ENCODE measurements at regions not wholly inside any gene's neighbourhood (a gene's known extent, or its start where the extent isn't known, plus 50 kb on each side); places are given as distances from the start of the nearest gene placed in this dataset.

DNA sequence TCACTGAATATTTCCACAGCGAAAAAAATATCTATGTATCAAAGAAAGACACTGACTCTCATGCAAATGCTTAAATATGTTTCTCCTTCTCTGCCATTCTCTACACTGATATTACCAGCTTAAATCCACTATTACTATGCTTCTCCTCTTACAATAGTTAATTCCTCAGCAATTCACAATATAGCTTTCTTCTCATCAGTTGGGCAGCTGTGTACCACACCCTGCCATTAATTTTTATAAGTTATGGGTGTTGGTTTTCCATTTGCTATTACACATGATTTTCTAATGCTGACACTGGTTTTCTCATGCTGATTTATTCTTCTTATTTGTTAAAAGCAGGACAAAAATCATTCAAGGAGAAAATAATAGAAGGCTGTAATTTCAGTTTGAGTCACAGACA lies 251.8 kb downstream of the TBX15 start:
- DNase-seq (ENCODE audit: low spot score) (no peak), FAIRE-seq (no peak)

- FAIRE-seq (no peak), DNase-seq (ENCODE audit: low spot score) (no peak)
Observed at GRCh38 chr1:118717893-118718292, 270.2 kb downstream of the TBX15 start.

DNA sequence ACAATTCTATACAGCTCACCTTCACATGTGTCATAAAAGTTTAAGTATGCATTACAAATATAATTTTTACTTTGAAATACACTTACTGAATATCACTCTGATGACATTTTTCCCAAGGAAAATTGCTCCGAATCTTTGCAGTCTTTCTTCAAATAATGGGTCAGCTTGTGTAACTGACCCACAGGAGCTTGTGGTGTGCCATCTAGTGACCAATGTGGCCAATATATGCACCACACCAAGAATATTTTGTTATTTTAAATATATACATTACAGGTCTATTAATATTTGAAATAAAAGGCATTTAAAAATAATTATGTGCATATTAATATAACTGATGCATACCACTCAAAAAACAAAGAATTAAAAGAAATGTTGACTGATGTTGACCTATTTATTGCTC lies 271.4 kb downstream of the TBX15 start:
- FAIRE-seq (no peak), DNase-seq (ENCODE audit: low spot score) (no peak)

DNA sequence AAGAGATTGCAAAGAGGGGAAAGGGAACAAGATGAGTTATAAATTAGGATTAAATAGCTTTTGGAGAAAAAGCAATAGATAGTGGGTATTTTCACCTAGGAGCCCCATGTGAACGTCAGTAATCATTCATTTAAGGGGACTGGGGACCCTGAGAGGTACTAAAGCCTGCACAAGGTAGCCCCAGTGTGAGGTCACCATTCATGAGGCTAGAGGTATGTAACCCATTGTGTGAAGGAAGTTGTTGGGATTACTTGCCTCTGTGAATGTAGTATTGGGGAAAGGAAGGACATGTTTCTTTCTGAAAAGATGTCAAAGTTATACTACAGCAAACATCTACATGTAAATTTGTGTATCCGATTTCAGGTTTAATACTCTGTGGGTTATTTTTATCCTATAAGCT lies 276.8 kb downstream of the TBX15 start:
- FAIRE-seq (no peak), DNase-seq (ENCODE audit: low spot score) (no peak)

GRCh38 chr1:118698911-118699310 lies 289.2 kb downstream of the TBX15 start:
- DNase-seq (ENCODE audit: low spot score) (no peak), FAIRE-seq (no peak)

GRCh38 chr1:118692143-118692542 lies 296.0 kb downstream of the TBX15 start:
- FAIRE-seq (no peak), DNase-seq (ENCODE audit: low spot score) (no peak)

DNA sequence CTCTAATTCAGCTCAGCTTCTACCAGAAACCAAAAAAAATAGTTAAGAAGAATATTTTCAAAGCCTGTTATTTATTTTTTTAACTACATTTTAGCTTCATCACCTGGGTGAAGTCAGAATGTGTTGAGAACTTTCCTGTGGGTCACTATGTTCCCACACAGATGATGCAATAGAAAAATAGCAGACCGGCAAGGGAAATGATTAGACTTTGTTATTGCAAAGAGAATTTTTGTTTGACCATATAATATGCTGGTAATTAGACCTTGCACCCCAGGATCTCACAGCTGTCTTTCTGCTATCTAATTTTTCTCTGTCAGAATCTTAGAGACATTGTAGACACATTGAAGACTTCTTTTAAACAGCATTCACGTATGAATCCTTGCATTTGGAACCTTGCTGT lies 299.3 kb downstream of the TBX15 start:
- FAIRE-seq (no peak), DNase-seq (ENCODE audit: low spot score) (no peak)

GRCh38 chr1:118661769-118662320 lies 326.3 kb downstream of the TBX15 start:
- DNase-seq (ENCODE audit: low spot score) (peak; percentile 30), FAIRE-seq (no peak)

- no peak for FAIRE-seq
- no peak for DNase-seq (ENCODE audit: low spot score)
Observed at GRCh38 chr1:118660769-118661168, 327.4 kb downstream of the TBX15 start.

- FAIRE-seq (no peak), DNase-seq (ENCODE audit: low spot score) (peak; percentile 44)
Observed at GRCh38 chr1:118659646-118660045, 328.5 kb downstream of the TBX15 start.

- no peak for DNase-seq (ENCODE audit: low spot score)
- no peak for FAIRE-seq
Observed at GRCh38 chr1:118650107-118650807, 337.9 kb downstream of the TBX15 start.

DNA sequence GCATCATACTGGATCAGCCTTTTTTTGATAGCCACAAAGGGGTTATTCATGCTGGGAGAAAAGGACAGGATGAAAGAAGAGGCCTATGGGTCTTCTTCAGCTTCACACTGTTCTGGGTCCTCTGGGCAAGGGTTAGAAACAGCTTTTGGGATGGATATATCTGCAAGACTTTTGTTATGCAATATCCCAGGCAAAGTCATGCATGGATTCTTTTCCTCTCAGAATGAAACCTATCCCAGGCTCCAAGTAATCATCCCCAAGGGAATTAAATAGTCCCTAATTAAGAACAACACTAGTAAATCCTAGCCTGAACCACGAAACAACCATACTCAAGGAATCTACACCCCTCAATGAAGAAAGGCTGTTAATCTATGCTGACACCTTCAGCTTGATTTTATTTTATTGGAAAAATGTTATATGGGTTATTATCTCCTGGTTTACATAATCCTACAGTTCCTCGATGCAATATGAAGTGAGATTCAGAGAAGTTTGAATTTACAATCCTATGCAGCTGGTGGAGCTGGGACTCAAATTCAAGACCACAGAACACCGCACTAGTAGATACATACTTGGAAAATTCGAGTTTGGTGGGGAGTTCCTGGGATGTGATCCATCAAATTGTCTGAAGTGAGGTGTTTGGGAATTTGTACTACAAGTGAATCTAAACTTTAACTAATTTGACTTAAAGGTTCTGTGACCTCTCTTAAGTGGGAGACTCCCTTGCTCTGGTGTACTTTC lies 338.6 kb downstream of the TBX15 start:
- DNase-seq (ENCODE audit: low spot score) (no peak), FAIRE-seq (no peak)

DNA sequence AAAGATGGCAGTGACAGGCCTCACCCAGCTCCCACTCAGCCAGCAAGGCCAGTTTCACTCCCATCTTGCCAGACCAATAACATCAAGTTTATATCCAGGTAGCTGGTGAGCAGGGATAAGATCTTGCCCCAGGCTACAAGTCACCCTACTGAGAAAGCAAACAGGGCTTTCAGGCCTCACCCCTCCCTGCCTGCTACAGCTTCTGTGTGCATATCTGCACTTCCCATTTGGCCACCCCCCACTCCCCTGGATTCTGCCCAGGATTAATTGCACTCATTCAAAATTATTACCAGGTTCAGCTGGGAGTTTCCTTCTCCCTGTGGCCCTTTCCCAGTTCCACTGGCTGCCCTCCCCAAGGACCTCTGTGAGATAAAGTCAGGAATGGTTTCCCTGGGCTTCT lies 352.1 kb downstream of the TBX15 start:
- DNase-seq (ENCODE audit: low spot score) (no peak), FAIRE-seq (no peak)

GRCh38 chr1:118627435-118627834 lies 360.7 kb downstream of the TBX15 start:
- DNase-seq (ENCODE audit: low spot score) = no peak
- no peak for FAIRE-seq

- FAIRE-seq = no peak
- DNase-seq (ENCODE audit: low spot score) = no peak
Observed at GRCh38 chr1:118621839-118622238, 366.3 kb downstream of the TBX15 start.

GRCh38 chr1:118618618-118619340 lies 369.4 kb downstream of the TBX15 start:
- FAIRE-seq = no peak
- no peak for DNase-seq (ENCODE audit: low spot score)

- no peak for FAIRE-seq
Observed at GRCh38 chr1:118617916-118618315, 370.2 kb downstream of the TBX15 start.

DNA sequence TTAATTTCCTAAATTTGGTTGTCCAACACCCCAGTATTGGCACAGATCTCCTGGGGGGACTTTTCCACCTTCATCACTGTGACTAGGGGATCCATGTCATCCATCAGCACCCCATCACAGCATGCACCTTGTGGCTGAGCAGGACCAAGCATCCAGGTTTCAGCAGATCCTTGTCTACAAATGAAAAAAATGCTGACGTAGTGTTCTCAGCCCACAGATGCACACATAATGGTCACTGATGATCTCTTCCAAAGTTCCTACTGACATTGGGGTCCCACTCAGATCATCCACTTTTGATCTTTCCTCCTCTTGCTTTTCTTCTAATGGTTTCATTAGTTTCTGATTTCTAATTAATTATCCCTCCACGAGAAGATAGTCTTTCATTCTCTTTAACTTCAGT lies 373.1 kb downstream of the TBX15 start:
- DNase-seq (ENCODE audit: low spot score) = no peak
- no peak for FAIRE-seq

More at GRCh38 chr1:118617916-118618315, 370.2 kb downstream of the TBX15 start:
- DNase-seq (ENCODE audit: low spot score) = no peak

GRCh38 chr1:118589238-118589846 lies 398.8 kb downstream of the TBX15 start:
- no peak for FAIRE-seq
- no peak for DNase-seq (ENCODE audit: low spot score)

GRCh38 chr1:118588566-118588965 lies 399.6 kb downstream of the TBX15 start:
- FAIRE-seq = no peak
- DNase-seq (ENCODE audit: low spot score) = no peak

- no peak for DNase-seq (ENCODE audit: low spot score)
- FAIRE-seq = no peak
Observed at GRCh38 chr1:118578276-118578675, 393.2 kb upstream of the SPAG17 start.

GRCh38 chr1:118575060-118575459 lies 390.0 kb upstream of the SPAG17 start:
- no peak for DNase-seq (ENCODE audit: low spot score)
- no peak for FAIRE-seq

Data from RCC 7860 (cell line).